GM23248 (cell line): ENCODE measurements at regions not wholly inside any gene's neighbourhood (a gene's known extent, or its start where the extent isn't known, plus 50 kb on each side); places are given as distances from the start of the nearest gene placed in this dataset.

Experiments
- EZH2 ChIP-seq: fragments of 200-600 bp; sonication (generic); IDR thresholded peaks from 2 replicates; pipeline ENCODE4 v1.6.1; 2018; ENCODE audit warnings: antibody characterized with exemption, mild to moderate bottlenecking; ENCODE audit not compliant: insufficient read depth, poor library complexity, severe bottlenecking
- EZH2phosphoT487 ChIP-seq: fragments of 200-600 bp; sonication (generic); IDR thresholded peaks from 2 replicates; pipeline ENCODE4 v1.6.1; 2018; ENCODE audit warnings: antibody characterized with exemption, moderate library complexity, mild to moderate bottlenecking, low read depth; ENCODE audit not compliant: insufficient read depth

DNA sequence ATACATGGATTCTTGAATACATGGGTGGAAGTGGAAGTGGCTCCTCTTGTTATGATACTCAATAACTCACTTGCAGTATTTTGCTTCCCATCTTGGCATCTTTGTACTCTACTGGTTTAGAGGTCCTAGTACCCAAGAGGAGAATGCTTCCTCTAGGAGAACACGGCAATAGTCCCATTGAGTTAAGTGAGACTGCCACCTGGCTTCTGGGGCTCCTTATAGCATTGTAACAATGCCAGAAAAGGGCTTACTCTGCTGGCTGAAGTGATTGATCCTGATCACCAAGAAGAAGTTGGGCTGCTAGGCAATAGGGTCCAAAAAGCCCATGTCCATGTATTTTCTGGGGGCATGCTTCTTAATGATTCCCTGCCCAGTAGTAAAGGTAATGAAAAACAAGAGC lies 627.6 kb upstream of the SGCD start:
- TF ChIP-seq EZH2phosphoT487 (no peak), EZH2 (no peak)
